ENCODE measurements at regions not wholly inside any gene's neighbourhood (a gene's known extent, or its start where the extent isn't known, plus 50 kb on each side); places are given as distances from the start of the nearest gene placed in this dataset.

DNA sequence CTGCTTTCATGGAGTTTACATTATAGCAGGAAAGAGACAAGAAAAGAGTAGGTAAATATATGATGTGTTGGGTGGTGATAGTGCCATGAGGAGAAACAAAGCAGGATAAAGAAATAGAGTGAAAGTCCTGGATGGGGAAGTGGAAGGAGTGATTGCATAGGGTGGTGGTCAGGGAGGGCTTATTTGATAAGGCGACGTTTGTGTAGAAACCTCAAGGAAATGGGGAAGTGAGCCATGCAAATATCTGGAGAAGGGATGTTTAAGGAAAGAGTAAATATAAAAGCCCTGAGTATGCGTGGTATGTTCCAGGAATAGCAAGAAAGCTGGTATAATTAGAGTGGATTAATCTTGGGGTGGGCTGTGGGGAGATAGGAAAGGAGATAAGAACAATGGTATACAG, 134.7 kb upstream of the SV2C start:
- TF ChIP-seq, protein P1, sequence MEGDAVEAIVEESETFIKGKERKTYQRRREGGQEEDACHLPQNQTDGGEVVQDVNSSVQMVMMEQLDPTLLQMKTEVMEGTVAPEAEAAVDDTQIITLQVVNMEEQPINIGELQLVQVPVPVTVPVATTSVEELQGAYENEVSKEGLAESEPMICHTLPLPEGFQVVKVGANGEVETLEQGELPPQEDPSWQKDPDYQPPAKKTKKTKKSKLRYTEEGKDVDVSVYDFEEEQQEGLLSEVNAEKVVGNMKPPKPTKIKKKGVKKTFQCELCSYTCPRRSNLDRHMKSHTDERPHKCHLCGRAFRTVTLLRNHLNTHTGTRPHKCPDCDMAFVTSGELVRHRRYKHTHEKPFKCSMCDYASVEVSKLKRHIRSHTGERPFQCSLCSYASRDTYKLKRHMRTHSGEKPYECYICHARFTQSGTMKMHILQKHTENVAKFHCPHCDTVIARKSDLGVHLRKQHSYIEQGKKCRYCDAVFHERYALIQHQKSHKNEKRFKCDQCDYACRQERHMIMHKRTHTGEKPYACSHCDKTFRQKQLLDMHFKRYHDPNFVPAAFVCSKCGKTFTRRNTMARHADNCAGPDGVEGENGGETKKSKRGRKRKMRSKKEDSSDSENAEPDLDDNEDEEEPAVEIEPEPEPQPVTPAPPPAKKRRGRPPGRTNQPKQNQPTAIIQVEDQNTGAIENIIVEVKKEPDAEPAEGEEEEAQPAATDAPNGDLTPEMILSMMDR (IDR thresholded peaks at IDR 0.05) = no peak
- no peak for TF ChIP-seq POLR2A (IDR thresholded peaks at IDR 0.05)

All from body of pancreas (tissue), 4 donors.